ENCODE measurements at regions not wholly inside any gene's neighbourhood (a gene's known extent, or its start where the extent isn't known, plus 50 kb on each side); places are given as distances from the start of the nearest gene placed in this dataset.

- TF ChIP-seq CTCF (conservative IDR thresholded peaks at IDR 0.05; ENCODE audit: low read length), result 0 out of 2 replicates have a peak, but pooled peaks have one; percentile 7
- TF ChIP-seq EZH2phosphoT487 (IDR thresholded peaks at IDR 0.05; ENCODE audit: borderline replicate concordance, low read depth, low read length), result no peak
These were observed 207.4 kb downstream of the ADAM29 start for GRCh38 chr4:175125410-175126068.

All from OCI-LY7 (cell line).